Ishikawa (cell line): ENCODE measurements at regions not wholly inside any gene's neighbourhood (a gene's known extent, or its start where the extent isn't known, plus 50 kb on each side); places are given as distances from the start of the nearest gene placed in this dataset.

ENCODE experiments used
- CEBPB ChIP-seq: IDR thresholded peaks from 2 replicates; pipeline ENCODE4 v1.6.1; 2012
- CREB1 ChIP-seq: IDR thresholded peaks from 2 replicates; pipeline ENCODE4 v1.6.1; 2012; ENCODE audit warnings: low read depth
- REST ChIP-seq: IDR thresholded peaks from 2 replicates; pipeline ENCODE4 v1.6.1; 2012; ENCODE audit warnings: low read depth, mild to moderate bottlenecking

DNA sequence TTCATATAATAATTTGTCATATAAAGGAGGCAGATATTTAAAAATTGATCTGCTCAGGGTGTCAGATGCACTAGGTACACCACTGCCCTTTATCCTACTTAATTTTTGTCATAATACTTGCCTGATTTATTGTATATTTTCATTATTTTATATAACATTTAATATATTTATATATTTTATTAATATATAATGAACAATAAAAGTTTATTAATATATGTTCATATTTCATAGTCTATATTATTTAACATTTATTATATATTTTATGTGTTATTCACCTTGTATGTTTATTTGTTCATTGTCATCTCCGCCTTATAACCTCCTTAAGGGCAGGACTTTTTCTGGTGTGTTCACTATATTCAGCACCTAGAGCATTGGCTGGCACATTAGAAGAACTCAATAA lies 232.4 kb upstream of the AMIGO2 start:
- TF ChIP-seq CEBPB: no peak
- no peak for TF ChIP-seq CREB1
- TF ChIP-seq REST: no peak
